GM18502 (cell line): ENCODE measurements at regions not wholly inside any gene's neighbourhood (a gene's known extent, or its start where the extent isn't known, plus 50 kb on each side); places are given as distances from the start of the nearest gene placed in this dataset.
"Not testable (repeated sequence)": the region's sequence is repeated elsewhere in the genome, so short reads cannot be mapped to it uniquely, and the experiment has no call there.

Experiments used
- ATAC-seq: cut with Tn5 transposase; IDR thresholded peaks from one replicate; pipeline ENCODE4 v1.9.1; 2021; ENCODE audit warnings: mild to moderate bottlenecking; ENCODE audit not compliant: unreplicated experiment, poor library complexity

- ATAC-seq, result no peak
Measured at GRCh38 chr10:53664282-53665019, 891.9 kb upstream of the MBL2 start.

GRCh38 chr10:53650794-53651193, 878.2 kb upstream of the MBL2 start:
- ATAC-seq, result no peak

GRCh38 chr10:53647221-53647620, 874.6 kb upstream of the MBL2 start:
- not testable (repeated sequence) for ATAC-seq

DNA sequence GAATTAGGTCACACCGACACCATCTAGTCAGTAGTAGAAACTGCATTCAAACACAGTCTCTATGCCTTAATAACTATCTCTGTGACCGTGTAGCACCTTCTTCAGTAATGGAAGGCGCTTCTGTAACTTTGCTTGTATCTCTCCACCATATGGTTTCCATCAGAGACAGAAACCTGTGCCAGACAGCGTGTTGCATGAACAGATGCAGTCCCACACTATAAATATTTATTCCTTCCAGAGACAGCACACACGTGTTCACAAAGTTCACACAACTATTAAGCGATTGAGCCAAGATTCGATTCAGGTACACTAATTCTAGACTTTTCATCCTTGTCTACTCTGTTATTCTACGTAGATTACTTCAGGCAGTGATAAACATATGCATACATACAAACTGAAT, 873.9 kb upstream of the MBL2 start:
- no peak for ATAC-seq

DNA sequence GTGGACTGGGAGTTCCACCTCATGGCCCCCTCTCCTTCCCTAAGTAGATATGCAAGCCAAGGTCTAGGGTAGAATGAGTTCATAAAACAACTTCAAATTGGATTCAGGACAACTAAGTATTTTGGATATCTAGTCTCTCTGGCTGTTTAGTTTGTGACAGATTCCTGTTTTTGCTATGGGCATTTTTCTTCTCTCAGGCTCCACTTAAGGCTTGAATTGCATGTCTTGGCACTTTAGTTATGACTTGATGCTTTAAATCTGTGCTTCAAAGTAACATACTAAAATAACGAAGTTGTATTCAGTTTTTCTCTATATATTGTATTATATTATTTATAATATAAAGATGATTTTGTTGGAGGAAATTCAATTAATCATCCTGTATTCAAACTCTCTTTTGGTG, 873.4 kb upstream of the MBL2 start:
- no peak for ATAC-seq

GRCh38 chr10:53638006-53638405, 865.4 kb upstream of the MBL2 start:
- no peak for ATAC-seq

GRCh38 chr10:53624722-53625121, 852.1 kb upstream of the MBL2 start:
- no peak for ATAC-seq

- no peak for ATAC-seq
Measured at GRCh38 chr10:53622201-53622600, 849.6 kb upstream of the MBL2 start.

DNA sequence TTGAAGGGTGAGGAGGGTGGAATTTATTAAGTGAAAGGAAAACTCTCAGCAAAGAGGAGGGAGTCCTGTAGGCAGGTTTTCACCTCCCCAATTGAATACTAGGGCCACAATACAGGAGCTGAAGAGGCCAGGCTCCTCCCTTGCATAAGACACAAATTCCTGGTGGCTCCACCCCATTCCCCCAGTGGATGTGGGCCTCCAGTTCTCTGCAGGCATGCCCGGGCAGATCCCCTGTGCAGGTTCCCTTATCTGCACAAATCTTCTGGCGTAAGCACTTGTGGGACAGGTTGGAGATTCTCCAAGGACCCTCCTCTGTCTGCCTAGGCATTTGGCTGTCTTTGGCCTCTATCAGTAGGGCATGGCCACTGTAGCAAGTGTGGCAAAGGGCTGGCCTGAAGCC, 847.1 kb upstream of the MBL2 start:
- ATAC-seq, result no peak

DNA sequence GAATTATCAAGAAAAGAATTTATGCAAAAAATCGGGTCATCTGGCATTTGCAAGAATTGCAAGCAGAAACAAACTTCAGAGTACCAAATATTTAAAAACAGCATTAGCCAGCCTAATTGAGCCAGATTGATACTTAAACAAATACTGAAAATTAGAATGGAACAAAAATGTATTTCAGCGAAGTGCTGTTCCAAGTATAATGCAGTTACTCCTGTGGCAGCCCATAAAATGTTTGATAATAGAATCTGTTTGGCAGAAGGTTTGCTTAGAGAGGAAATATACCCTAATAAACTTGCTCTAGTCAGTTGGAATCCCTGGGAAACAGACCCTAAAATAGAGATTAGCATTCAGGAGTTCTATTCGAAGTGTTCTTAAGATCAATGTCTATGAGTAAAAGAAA, 835.1 kb upstream of the MBL2 start:
- no peak for ATAC-seq

- ATAC-seq, result no peak
Measured at GRCh38 chr10:53606981-53607380, 834.4 kb upstream of the MBL2 start.

- peak; percentile 86 for ATAC-seq
Measured at GRCh38 chr10:53601260-53601875, 828.8 kb upstream of the MBL2 start.

- ATAC-seq, result no peak
Measured at GRCh38 chr10:53598914-53599313, 826.3 kb upstream of the MBL2 start.

DNA sequence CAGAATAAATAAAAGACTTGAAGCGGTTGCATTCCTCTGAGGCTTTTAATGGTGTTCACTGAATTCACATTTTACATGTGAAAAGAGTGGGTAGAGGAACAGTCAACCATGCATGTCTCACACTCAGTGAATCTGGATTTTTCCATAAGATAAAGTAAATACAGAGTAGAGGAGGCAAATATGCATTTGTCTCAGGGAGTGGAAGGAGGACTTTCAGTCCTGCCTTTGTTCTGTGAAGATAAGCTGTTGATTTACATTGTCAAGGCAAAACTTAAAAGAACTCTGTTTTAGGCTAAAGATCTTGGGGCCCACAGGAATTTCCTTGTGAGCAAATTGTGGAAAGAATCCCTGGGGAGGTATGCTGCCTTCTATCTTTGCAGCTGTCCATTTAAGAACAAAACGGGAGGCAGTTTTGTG, 825.3 kb upstream of the MBL2 start:
- no peak for ATAC-seq

DNA sequence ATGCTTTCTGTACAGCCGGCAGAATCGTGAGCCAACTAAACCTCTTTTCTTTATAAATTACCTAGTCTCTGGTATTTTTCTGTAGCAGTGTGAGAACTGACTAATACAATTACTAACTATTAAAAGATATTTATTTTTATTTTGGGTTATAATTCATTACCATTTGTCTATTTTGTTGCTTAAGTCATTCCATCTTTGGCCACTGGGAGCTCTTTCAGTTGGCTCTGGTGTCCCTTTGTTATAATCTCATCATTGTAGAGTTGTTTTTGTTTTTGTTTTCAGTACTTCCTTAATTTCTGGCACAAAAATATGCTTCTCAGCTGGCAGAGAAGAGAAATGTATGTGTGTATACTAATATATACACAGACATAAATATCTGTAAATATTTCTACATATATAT, 807.9 kb upstream of the MBL2 start:
- ATAC-seq, result no peak

GRCh38 chr10:53579773-53580172, 807.2 kb upstream of the MBL2 start:
- ATAC-seq, result no peak

DNA sequence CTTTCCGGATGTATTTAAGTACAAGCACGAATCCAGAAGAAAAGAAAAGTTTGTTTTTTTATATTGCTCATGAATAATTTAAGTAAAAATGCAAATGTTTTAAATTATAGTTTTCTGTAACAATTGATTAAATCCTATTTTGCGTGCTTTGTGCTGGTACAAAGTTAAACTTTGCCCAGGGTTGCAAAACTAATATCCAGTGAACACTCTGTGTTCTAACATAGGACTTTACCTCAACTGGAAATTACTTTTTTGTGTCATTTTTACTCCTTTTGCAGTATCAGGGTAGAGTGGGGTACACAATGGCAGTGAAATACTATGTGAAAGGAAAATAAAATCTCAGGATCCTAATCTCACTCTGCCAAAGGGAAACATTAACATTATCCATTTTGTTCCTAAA, 801.4 kb upstream of the MBL2 start:
- ATAC-seq, result no peak

- no peak for ATAC-seq
Measured at GRCh38 chr10:53573498-53573897, 800.9 kb upstream of the MBL2 start.

DNA sequence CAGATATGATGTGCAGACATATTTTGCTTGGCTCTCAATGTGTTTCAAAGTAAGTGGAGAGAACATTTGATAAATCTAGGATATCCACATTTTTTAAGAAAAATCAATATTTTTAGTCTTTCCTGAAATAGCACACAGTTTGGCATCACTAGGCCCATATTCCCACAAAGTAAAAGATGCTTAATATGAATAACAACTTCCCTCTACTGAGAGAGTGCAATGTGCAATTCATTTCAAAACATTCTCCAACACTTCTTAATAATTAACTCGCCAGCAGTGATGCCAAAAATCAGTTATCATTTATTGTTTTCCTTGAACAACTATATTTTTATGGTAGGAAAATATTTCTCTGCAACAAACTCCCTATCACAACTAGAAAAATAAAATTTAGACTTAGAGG, 800.2 kb upstream of the MBL2 start:
- no peak for ATAC-seq

GRCh38 chr10:53570221-53570620, 797.6 kb upstream of the MBL2 start:
- ATAC-seq, result no peak

DNA sequence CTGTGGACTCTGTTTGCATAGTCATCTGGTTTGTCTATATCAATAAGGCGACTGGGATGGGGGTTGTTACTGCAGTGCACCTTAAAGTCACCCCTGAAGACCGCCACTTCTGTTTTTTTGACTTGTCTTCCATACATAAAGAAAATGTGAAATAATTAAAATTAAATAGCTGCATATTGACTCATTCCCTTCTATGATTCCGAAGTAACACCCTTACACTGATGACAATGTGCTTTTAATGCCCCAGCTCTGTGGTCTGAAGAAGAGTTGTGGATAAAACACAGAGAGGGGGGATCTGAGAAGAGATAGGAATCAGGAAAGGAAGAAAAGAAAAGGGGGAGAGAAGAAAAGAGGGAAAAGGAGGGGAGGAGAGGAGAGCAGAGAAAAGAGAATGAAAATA, 796.9 kb upstream of the MBL2 start:
- ATAC-seq, result no peak

DNA sequence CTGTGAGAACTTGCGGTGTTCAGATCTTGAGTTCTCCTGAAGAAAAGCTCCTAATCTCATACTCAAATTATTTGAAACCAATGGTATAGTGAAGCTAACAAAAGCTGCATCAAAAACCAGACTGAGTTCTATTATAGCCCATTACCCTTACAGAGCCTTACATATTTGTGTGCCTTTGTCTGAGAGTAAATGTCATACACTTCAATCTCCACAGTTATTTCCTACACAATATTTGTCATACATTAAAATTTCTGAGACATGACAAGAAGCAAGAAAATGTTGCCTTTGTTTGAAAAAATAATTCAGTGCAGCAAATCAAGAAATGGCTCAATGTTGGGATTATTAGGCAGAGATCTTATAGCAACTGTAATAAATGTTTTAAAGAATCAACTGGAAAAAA, 776.1 kb upstream of the MBL2 start:
- no peak for ATAC-seq
